HG03097 (cell line): ENCODE measurements at regions not wholly inside any gene's neighbourhood (a gene's known extent, or its start where the extent isn't known, plus 50 kb on each side); places are given as distances from the start of the nearest gene placed in this dataset.

Experiments used
- ATAC-seq: cut with Tn5 transposase; IDR thresholded peaks from one replicate; pipeline ENCODE4 v1.9.1; 2021; ENCODE audit not compliant: unreplicated experiment, low FRiP score

GRCh38 chr15:95162069-95162468 is 930.7 kb downstream of the MCTP2 start:
- no peak for ATAC-seq

GRCh38 chr15:95162531-95162930 is 931.2 kb downstream of the MCTP2 start:
- ATAC-seq: no peak

- ATAC-seq: no peak
These were observed 931.7 kb downstream of the MCTP2 start for GRCh38 chr15:95162967-95163531.

- ATAC-seq: no peak
These were observed 936.8 kb downstream of the MCTP2 start for GRCh38 chr15:95168152-95168551.

GRCh38 chr15:95168951-95169431 is 937.6 kb downstream of the MCTP2 start:
- ATAC-seq: no peak

GRCh38 chr15:95169541-95170459 is 938.4 kb downstream of the MCTP2 start:
- no peak for ATAC-seq

GRCh38 chr15:95170561-95171380 is 939.4 kb downstream of the MCTP2 start:
- no peak for ATAC-seq

- no peak for ATAC-seq
These were observed 940.2 kb downstream of the MCTP2 start for GRCh38 chr15:95171564-95171963.

GRCh38 chr15:95174301-95175259 is 943.2 kb downstream of the MCTP2 start:
- no peak for ATAC-seq

GRCh38 chr15:95175914-95176658 is 944.7 kb downstream of the MCTP2 start:
- ATAC-seq: no peak

GRCh38 chr15:95176794-95177577 is 945.6 kb downstream of the MCTP2 start:
- no peak for ATAC-seq

- no peak for ATAC-seq
These were observed 949.2 kb downstream of the MCTP2 start for GRCh38 chr15:95180530-95180929.

- ATAC-seq: no peak
These were observed 950.7 kb downstream of the MCTP2 start for GRCh38 chr15:95182091-95182490.

GRCh38 chr15:95192923-95193322 is 961.6 kb downstream of the MCTP2 start:
- no peak for ATAC-seq

GRCh38 chr15:95194746-95195145 is 963.4 kb downstream of the MCTP2 start:
- ATAC-seq: no peak

- ATAC-seq: no peak
These were observed 965.0 kb downstream of the MCTP2 start for GRCh38 chr15:95196176-95196915.

- ATAC-seq: no peak
These were observed 971.4 kb downstream of the MCTP2 start for GRCh38 chr15:95202569-95203349.
